GM23248 (cell line): ENCODE measurements at regions not wholly inside any gene's neighbourhood (a gene's known extent, or its start where the extent isn't known, plus 50 kb on each side); places are given as distances from the start of the nearest gene placed in this dataset.

ENCODE experiments used
- DNase-seq: peaks from one replicate; pipeline ENCODE4 v3.0.0-alpha.2; 2015
- H2AFZ ChIP-seq: fragments of 200-600 bp; sonication (generic); 2 replicates; pipeline ENCODE4 v1.6.1; 2016; ENCODE audit warnings: antibody characterized with exemption
- H3F3A ChIP-seq: fragments of 200-600 bp; sonication (generic); 2 replicates; pipeline ENCODE4 v1.6.1; 2016; ENCODE audit warnings: mild to moderate bottlenecking, antibody characterized with exemption, mixed run types; ENCODE audit not compliant: insufficient read depth
- H3K27ac ChIP-seq: fragments of 200-600 bp; sonication (generic); 2 replicates; pipeline ENCODE4 v1.5.1; 2016; ENCODE audit warnings: mild to moderate bottlenecking
- H3K27me3 ChIP-seq: fragments of 200-600 bp; sonication (generic); replicated peaks from 2 replicates; pipeline ENCODE4 v1.6.1; 2016; ENCODE audit warnings: mild to moderate bottlenecking; ENCODE audit not compliant: insufficient read depth
- H3K36me3 ChIP-seq: fragments of 200-600 bp; sonication (generic); 2 replicates; pipeline ENCODE4 v1.6.1; 2016; ENCODE audit warnings: low read depth, mild to moderate bottlenecking
- H3K4me1 ChIP-seq: fragments of 200-600 bp; sonication (generic); 2 replicates; pipeline ENCODE4 v1.6.1; 2016; ENCODE audit warnings: mild to moderate bottlenecking; ENCODE audit not compliant: insufficient read depth
- H3K4me2 ChIP-seq: fragments of 200-600 bp; sonication (generic); one replicate; pipeline ENCODE4 v1.6.1; 2016; ENCODE audit warnings: mild to moderate bottlenecking; ENCODE audit not compliant: unreplicated experiment
- H3K4me3 ChIP-seq: fragments of 200-600 bp; sonication (generic); 2 replicates; pipeline ENCODE4 v1.5.1; 2016; ENCODE audit warnings: mild to moderate bottlenecking
- H3K79me2 ChIP-seq: fragments of 200-600 bp; sonication (generic); 2 replicates; pipeline ENCODE4 v1.6.1; 2016; ENCODE audit warnings: mild to moderate bottlenecking; ENCODE audit not compliant: insufficient read depth
- H3K9ac ChIP-seq: fragments of 200-600 bp; sonication (generic); 2 replicates; pipeline ENCODE4 v1.6.1; 2016; ENCODE audit warnings: mild to moderate bottlenecking
- H3K9me2 ChIP-seq: fragments of 200-600 bp; sonication (generic); 2 replicates; pipeline ENCODE4 v1.6.1; 2016; ENCODE audit warnings: mixed run types, mild to moderate bottlenecking, moderate library complexity; ENCODE audit not compliant: insufficient read depth
- H3K9me3 ChIP-seq: fragments of 200-600 bp; sonication (generic); one replicate; pipeline ENCODE4 v1.6.1; 2017; ENCODE audit warnings: low read depth
- H4K20me1 ChIP-seq: fragments of 200-600 bp; sonication (generic); 2 replicates; pipeline ENCODE4 v1.6.0; 2016; ENCODE audit not compliant: insufficient read depth
- EZH2 ChIP-seq: fragments of 200-600 bp; sonication (generic); IDR thresholded peaks from 2 replicates; pipeline ENCODE4 v1.6.1; 2018; ENCODE audit warnings: antibody characterized with exemption, mild to moderate bottlenecking; ENCODE audit not compliant: insufficient read depth, poor library complexity, severe bottlenecking
- EZH2phosphoT487 ChIP-seq: fragments of 200-600 bp; sonication (generic); IDR thresholded peaks from 2 replicates; pipeline ENCODE4 v1.6.1; 2018; ENCODE audit warnings: antibody characterized with exemption, moderate library complexity, mild to moderate bottlenecking, low read depth; ENCODE audit not compliant: insufficient read depth
- WGBS, 2 experiments: methylation state at CpG; one replicate each; pipeline ENCODE4 v1.1.6; 2015 to 2017; ENCODE audit warnings: low lambda C conversion rate in 2 of 2, low coverage in 1 of 2; ENCODE audit errors: missing lambda C conversion rate in 2 of 2; 5-methylcytosine and 5-hydroxymethylcytosine counted together
- in situ Hi-C: fragments of 300-500 bp; cut with MboI; formaldehyde crosslinking; loops from 2 replicates; pipeline ENCODE4 v1.15.0; 2020

- Histone ChIP-seq H3K9me3 (no peaks in the 10 kb centered on the region), H3K27me3 (no peaks in the 10 kb centered on the region), H3K4me1 (no peaks in the 10 kb centered on the region), H3F3A (no peaks in the 10 kb centered on the region), H2AFZ (no peak overlapping the region), H3K36me3 (no peaks in the 10 kb centered on the region), H4K20me1 (no peaks in the 10 kb centered on the region), H3K9ac (no peak overlapping the region), H3K9me2 (no peaks in the 10 kb centered on the region), H3K4me2 (no peak overlapping the region), H3K27ac (no peak overlapping the region), H3K79me2 (no peaks in the 10 kb centered on the region), H3K4me3 (no peak overlapping the region)
- no peak for DNase-seq
- TF ChIP-seq EZH2 (no peak), EZH2phosphoT487 (no peak)
- in situ Hi-C loops: no loop called here
- WGBS, 2 experiments: 93 to 96% methylated on average over 5 of the region's 5 CpGs
Observed at GRCh38 chr18:56368066-56368465, 270.3 kb downstream of the TXNL1 start.

- Histone ChIP-seq H4K20me1 (no peaks in the 10 kb centered on the region), H3K9me3 (no peaks in the 10 kb centered on the region), H3K4me1 (no peaks in the 10 kb centered on the region), H3K9ac (no peak overlapping the region), H3K27ac (no peak overlapping the region), H2AFZ (no peak overlapping the region), H3K79me2 (no peaks in the 10 kb centered on the region), H3F3A (no peaks in the 10 kb centered on the region), H3K4me3 (no peak overlapping the region), H3K27me3 (no peaks in the 10 kb centered on the region), H3K4me2 (no peak overlapping the region), H3K9me2 (no peaks in the 10 kb centered on the region), H3K36me3 (no peaks in the 10 kb centered on the region)
- peak; percentile 7 for DNase-seq
- WGBS, 2 experiments: 91% methylated on average over 5 of the region's 5 CpGs
- in situ Hi-C loops: no loop called here
- no peak for TF ChIP-seq EZH2phosphoT487
- no peak for TF ChIP-seq EZH2
Observed at GRCh38 chr18:56358608-56359280, 279.6 kb downstream of the TXNL1 start.

- Histone ChIP-seq H3F3A (no peaks in the 10 kb centered on the region), H3K27ac (no peak overlapping the region), H3K9me3 (no peaks in the 10 kb centered on the region), H3K4me3 (no peak overlapping the region), H3K79me2 (no peaks in the 10 kb centered on the region), H3K4me2 (no peak overlapping the region), H3K4me1 (no peaks in the 10 kb centered on the region), H3K9me2 (no peaks in the 10 kb centered on the region), H2AFZ (no peak overlapping the region), H3K9ac (no peak overlapping the region), H3K27me3 (no peaks in the 10 kb centered on the region), H4K20me1 (no peaks in the 10 kb centered on the region), H3K36me3 (no peaks in the 10 kb centered on the region)
- in situ Hi-C loops: no loop called here
- no peak for DNase-seq
- WGBS, 2 experiments: 74 to 75% methylated on average over 2 of the region's 2 CpGs
- TF ChIP-seq EZH2phosphoT487 (no peak), EZH2 (no peak)
Observed at GRCh38 chr18:56353663-56354260, 284.6 kb downstream of the TXNL1 start.

DNA sequence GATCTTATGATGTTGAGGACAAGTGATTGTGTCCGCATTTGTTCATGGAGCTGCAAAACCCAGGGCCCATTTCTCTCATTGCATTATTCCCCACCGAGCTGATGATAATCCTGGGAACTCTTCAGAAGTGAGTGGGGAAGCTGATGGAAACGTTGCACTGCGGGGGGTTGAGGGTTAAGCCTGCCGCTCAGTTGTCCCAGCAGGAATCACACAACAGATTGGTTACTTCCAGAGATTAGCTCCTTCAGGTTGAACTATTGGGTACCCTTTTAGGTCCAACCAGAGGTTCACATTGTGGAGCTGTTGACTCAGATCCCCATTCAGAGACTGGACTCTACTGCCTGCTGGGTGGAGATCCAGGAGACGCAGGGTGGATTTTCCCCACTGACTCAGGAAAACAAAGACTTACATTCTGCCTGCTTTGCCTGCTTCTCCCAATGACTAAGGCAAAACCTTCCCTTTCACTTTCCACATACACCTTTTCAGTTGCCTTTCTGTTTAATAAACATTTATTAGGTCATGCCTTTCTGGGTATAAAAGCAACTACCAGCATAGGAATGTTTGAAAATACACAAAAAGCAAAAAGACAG lies 286.4 kb downstream of the TXNL1 start:
- DNase-seq: peak; percentile 4
- WGBS, 2 experiments: 84 to 87% methylated on average over 6 of the region's 6 CpGs

More for the DNA sequence above, 286.4 kb downstream of the TXNL1 start:
- H3K9me3 ChIP-seq: no peaks in the 10 kb centered on the region
- no peaks in the 10 kb centered on the region for H3K27me3 ChIP-seq
- H3K79me2 ChIP-seq: no peaks in the 10 kb centered on the region
- H3F3A ChIP-seq: no peaks in the 10 kb centered on the region
- TF ChIP-seq EZH2: no peak
- TF ChIP-seq EZH2phosphoT487: no peak
- H3K36me3 ChIP-seq: no peaks in the 10 kb centered on the region
- in situ Hi-C loops: no loop called here
- H3K27ac ChIP-seq: no peak overlapping the region
- no peaks in the 10 kb centered on the region for H3K4me1 ChIP-seq
- H4K20me1 ChIP-seq: no peaks in the 10 kb centered on the region
- no peak overlapping the region for H3K4me2 ChIP-seq
- no peak overlapping the region for H3K9ac ChIP-seq
- no peak overlapping the region for H2AFZ ChIP-seq
- no peak overlapping the region for H3K4me3 ChIP-seq
- no peaks in the 10 kb centered on the region for H3K9me2 ChIP-seq
